AG08396 (cell line): ENCODE measurements at regions not wholly inside any gene's neighbourhood (a gene's known extent, or its start where the extent isn't known, plus 50 kb on each side); places are given as distances from the start of the nearest gene placed in this dataset.
"Not testable (repeated sequence)": the region's sequence is repeated elsewhere in the genome, so short reads cannot be mapped to it uniquely, and the experiment has no call there.

Source experiments
- DNase-seq: peaks from one replicate; pipeline ENCODE4 v3.0.0; 2012; ENCODE audit warnings: low spot score, mixed read lengths

DNA sequence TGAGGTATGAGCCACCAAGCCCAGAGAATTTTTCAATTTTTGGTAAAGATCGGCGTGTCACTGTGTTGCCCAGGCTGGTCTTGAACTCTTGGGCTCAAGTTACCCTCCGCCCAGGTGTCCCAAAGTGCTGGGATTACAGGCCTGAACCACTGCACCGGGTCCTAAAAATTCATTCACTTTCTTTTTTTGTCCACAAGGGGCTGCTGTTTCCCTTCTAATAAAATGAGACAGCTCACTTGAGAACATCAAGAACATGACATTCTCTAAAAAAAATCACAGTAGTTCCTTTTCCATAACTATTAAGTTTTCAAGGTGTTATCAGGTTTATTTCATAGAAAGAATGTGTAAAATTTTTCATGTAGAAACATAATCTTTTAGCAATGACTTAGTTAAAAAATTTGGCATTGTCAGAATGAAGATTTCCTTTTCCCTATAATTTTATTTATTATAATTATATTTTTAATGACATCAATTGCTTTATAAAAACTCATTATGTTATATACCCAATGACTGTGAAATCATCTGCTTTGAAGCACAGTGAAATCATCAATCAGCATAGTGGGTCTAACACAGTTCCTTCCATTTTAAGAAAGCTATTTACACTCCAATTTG, 1723.8 kb upstream of the DEFB115 start:
- not testable (repeated sequence) for DNase-seq

DNA sequence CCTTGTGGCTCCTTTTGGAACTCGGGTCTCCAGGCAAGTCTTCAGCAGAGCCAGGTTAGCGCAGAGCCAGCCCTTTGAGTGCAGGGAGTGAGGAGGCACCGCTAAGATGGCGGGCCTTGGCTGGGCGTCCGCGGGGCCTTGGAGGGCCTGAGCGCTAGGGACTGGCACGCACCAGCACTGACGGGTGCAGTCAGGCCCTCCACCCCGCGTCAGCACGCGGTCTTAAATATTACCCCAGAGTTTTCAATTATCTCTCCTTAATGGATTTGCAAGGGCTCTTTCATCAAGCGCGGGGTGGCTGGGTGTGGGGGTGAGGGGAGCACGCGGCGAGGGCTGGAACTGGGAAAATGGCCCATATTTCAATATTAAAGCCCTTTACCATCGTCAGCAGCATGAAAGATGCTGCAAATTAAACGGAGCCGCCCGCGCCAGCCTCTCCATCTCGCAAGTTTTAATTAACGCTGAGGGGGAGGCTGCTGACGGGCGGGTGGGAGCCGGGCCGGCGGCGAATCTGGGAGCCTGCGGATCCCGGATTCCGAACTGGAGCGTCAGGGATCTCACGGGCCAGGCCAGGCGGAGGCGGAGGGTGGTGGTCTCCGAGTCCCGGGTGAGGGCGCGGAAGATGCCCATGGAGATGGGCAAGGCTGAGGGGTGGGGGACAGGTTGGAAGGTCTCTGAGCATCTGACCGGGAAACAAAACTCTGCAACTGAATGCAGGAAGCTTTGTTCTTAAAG, 1690.4 kb upstream of the DEFB115 start:
- DNase-seq, result not testable (repeated sequence)

DNA sequence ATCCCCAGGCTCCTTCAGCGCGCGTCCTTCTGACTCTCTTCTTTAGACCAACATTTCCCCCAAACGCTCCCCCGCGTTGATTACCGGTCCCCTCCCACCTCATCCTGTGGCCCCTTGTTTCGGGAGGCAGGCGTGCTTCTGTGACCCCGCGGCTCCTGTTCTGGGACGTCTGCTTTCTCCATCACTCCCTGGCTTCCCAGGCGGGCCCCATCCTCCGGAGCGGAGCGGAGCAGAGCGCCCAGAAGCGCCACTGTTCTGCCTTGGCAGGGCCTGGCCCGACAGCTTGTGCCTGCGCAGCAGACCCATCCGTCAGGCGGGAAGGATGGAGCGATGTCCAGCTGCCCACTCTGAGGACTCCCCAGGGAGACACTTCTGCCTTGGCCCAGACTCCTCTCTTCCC, 1689.8 kb upstream of the DEFB115 start:
- DNase-seq, result not testable (repeated sequence)

DNA sequence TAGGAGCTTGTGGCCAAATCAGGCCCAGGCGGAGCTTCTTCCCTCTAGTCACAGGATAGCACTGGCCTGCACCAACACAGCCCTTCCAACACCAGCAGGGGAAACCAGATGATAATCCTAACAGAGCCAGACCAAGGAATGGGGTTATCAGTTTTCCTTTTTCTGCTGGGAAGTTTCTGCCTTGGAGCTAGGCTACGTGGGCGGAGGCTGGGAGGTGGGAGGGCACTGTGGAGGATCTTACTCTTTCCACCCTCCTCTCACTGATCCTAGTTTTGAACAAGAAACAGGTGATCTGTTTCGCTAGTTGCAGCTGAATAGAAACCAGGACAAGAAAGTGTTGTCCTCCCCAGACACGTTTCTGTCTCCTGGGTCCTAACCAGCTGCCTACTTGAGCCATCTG, 1687.3 kb upstream of the DEFB115 start:
- not testable (repeated sequence) for DNase-seq

DNA sequence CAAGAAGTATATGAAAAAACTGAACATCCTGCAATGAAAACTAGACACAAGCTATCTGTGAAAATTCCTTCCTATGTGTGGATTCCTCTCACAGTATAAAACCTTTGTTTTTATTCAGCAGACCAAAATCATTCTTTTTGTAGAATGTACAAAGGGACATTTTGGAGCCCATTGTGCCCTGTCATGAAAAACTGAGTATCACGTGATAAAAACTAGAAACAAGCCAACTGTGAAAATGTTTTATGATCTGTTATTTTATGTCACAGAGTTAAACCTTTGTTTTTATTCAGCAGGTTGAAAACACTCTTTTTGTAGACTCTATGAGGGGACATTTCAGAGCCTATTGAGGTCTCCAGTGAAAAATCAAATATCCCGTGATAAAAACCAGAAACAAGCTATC, 1667.9 kb upstream of the DEFB115 start:
- DNase-seq, result not testable (repeated sequence)

DNA sequence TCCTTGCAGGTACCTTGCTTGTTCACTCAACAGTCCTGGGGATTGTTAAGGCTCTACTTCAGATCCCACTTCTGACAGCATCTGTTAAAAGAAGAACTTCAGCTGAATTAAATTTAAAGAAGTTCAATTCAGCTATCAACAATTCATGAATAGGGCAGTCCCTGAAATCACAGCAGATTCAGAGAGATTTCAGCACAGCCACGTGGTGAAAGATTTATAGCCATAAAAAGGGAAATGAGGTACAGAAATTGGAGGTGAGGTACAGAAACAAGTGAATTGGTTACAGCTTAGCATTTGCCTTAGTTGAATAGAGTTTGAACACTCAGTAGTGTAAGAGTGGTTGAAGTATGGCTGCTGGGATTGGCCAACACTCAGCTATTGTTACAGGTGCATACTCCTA, 1653.3 kb upstream of the DEFB115 start:
- not testable (repeated sequence) for DNase-seq

DNA sequence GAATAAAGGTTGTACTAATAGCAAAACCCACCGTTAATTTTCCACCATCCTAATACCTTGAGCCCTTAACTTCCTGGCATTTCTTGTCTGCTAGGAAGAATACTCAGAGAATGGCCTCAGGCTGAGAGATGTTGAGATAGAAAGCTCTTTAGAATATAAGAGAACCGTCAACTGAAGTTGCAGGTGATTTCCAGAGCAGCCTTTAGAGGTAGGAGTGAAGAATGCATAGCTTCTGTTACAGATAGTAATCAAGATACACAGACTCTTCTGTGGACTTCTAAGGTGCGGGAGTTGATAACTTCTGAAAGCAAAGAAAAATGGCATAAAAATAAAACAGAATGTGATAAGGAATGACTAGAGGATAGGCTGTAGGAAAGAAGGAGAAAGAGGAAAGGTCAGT, 1651.3 kb upstream of the DEFB115 start:
- not testable (repeated sequence) for DNase-seq

DNA sequence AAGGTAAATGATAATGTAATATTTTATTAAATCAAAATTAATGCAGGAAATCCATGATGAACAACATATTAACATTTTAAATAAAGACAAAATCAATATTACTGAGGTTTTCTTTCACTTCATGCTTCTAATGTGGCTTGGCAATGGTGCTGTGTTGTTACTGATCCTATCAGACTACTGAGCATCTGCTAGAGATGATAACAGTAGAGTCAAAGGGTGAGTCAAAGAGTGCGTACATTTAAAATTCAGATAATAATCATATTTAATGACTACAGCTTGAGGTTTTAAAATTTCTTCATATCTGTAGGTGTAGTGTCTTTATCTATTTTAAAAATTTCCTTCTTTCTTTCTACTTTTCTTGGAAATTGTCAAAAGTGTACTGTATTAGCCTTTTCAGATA, 1628.1 kb upstream of the DEFB115 start:
- DNase-seq, result not testable (repeated sequence)
